ENCODE measurements at regions not wholly inside any gene's neighbourhood (a gene's known extent, or its start where the extent isn't known, plus 50 kb on each side); places are given as distances from the start of the nearest gene placed in this dataset.
A peak's percentile ranks its signal among the peaks of the same experiment; 100 is the strongest.

DNA sequence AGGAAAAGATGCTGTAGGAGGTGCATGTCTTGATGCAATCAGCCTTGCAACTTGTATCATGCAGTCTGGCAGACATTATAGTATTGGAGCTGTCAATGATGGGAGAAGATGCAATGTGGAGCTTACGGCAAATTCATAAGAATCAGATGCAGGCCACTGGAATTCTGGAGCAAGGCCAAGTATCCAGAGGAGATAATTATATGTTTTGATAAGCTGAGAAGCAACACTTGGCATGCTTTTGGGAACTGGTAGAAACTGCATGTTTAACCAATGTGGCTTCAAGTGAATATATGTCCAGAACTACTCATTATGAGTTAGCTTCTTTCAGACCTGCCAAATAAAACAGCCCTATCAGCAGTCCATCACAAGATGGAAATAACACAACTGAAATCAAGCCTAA is 249.1 kb upstream of the PPFIA2 start:
- H3K4me3 ChIP-seq (ENCODE audit: low read depth, low read length) = no peak overlapping the region
- TF ChIP-seq, protein P1, sequence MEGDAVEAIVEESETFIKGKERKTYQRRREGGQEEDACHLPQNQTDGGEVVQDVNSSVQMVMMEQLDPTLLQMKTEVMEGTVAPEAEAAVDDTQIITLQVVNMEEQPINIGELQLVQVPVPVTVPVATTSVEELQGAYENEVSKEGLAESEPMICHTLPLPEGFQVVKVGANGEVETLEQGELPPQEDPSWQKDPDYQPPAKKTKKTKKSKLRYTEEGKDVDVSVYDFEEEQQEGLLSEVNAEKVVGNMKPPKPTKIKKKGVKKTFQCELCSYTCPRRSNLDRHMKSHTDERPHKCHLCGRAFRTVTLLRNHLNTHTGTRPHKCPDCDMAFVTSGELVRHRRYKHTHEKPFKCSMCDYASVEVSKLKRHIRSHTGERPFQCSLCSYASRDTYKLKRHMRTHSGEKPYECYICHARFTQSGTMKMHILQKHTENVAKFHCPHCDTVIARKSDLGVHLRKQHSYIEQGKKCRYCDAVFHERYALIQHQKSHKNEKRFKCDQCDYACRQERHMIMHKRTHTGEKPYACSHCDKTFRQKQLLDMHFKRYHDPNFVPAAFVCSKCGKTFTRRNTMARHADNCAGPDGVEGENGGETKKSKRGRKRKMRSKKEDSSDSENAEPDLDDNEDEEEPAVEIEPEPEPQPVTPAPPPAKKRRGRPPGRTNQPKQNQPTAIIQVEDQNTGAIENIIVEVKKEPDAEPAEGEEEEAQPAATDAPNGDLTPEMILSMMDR (IDR thresholded peaks at IDR 0.05; ENCODE audit: borderline replicate concordance, insufficient read depth, low read depth, low read length) = no peak

DNA sequence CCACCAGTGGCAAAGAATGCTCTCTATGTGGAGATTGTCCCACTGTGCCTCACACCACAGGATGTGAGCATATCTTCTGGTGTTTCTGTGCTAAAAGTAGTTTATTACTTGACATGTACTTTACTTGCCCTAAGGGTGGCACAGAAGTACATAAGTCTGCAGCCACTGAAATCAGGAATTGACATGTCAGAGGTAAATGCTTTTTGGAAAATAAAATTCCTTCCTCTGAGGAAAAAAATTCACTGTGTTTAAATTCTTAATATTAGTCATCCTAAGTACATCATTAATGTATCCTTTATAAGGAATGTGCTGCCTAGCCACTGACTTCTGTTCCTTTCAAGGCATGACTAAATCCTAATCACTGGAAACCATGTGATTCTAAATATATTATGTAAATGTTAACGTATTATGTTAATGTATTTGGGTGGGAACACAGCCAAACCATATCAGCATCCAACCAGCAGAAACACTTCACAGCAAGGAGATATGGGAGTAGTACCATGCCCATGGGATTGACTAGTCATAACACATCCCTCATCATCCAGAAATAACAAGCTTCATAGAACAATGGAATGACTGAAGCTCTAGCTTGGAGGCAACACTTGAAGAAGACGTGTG is 239.7 kb upstream of the PPFIA2 start:
- H3K4me3 ChIP-seq (ENCODE audit: low read depth, low read length) = no peak overlapping the region
- TF ChIP-seq, protein P1 (IDR thresholded peaks at IDR 0.05; ENCODE audit: borderline replicate concordance, insufficient read depth, low read depth, low read length) = no peak

DNA sequence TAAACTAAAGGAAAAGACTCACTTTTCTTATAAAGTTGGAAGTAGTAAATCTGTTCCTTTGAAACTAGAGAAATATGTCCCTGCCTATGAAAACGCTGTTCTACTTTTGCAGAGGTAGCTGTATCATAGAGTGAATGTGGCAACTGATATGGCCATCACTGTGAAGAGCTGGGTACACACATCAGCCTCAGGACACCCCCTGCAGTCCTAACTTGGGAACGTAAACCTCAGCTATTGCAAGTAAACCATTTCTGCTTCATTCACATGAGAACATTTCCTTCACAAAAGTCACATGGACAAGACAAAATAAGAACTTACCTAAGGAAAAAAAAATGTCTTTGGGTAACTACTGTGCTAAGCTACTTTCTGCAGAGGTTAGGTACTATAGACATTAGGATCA is 233.3 kb upstream of the PPFIA2 start:
- H3K4me3 ChIP-seq (ENCODE audit: low read depth, low read length) = no peak overlapping the region
- TF ChIP-seq, protein P1 (IDR thresholded peaks at IDR 0.05; ENCODE audit: borderline replicate concordance, insufficient read depth, low read depth, low read length) = 0 out of 2 replicates have a peak, but pooled peaks have one; percentile 6

DNA sequence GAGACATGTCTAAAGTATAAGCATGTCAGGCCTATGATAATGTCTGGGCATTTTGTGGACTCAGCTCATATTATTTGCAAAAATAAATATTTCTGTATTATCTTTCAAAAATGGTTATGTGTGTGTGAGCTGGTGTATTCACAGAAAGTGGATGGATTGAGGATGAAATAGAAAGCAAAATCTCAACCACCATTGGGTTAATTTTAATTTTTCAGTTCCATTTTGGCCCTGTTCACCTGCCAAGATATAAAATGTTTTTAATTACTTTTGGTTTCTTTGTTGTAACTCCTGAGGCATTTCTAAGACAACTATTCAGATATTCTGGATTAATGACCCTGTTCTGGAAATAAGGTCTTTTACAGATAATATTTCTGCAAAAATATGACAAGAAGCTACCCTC is 232.7 kb upstream of the PPFIA2 start:
- TF ChIP-seq, protein P1 (IDR thresholded peaks at IDR 0.05; ENCODE audit: borderline replicate concordance, insufficient read depth, low read depth, low read length) = no peak
- no peak overlapping the region for H3K4me3 ChIP-seq (ENCODE audit: low read depth, low read length)

DNA sequence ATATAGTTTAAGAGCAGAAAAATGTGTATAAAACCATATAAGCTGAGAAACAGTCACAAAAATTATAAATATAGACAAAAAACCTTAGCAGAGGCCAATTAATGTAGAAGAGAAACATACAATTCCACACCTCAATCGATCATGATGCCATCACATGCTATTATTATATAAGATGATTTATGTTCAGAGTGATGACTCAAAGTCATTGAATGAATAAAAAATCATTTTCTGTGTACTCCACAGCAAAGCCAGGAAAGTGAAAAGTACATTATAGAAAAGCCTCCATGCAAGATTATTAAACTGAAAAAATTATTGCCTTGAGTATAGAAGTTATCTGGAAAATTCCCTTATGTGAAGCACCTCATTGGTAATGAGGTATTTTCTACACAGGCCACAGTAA is 229.2 kb upstream of the PPFIA2 start:
- no peak overlapping the region for H3K4me3 ChIP-seq (ENCODE audit: low read depth, low read length)
- TF ChIP-seq, protein P1 (IDR thresholded peaks at IDR 0.05; ENCODE audit: borderline replicate concordance, insufficient read depth, low read depth, low read length) = no peak

DNA sequence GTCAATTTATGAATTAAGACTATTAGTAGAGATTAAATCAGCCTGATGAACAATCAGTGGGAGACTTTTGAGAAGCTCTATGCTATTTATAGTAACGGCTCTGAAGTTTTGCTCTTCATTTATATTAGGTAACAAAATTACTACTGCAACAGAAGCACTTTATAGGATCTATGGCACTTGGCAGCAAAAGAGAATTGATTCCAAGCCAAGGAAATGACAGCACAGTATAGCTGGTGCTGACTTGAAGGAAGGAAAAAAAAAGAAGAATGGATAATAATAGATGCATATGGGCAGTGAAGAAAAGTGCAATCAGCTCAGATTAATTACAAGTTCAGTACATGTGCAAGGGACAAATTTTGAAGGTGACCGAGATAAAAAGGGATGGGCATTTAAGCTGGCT is 228.2 kb upstream of the PPFIA2 start:
- H3K4me3 ChIP-seq (ENCODE audit: low read depth, low read length) = no peak overlapping the region
- TF ChIP-seq, protein P1 (IDR thresholded peaks at IDR 0.05; ENCODE audit: borderline replicate concordance, insufficient read depth, low read depth, low read length) = no peak

DNA sequence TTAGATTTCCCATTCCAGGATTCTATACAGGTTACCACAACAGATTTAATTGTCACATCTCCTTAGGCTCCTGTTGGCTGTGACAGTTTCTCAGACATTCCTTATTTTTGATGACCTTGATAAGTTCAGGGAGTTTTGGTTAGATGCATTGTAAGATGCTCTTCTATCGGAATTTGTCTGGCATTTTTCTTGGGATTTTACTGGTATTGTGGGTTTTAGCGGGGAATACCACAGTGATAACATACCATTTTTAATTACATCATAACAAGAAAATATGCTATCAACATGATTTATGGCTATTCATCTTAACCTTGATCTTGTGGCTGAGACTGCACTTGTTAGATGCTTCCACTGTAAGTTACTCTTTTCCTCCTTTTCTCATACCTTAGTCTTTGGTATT is 217.5 kb upstream of the PPFIA2 start:
- TF ChIP-seq, protein P1 (IDR thresholded peaks at IDR 0.05; ENCODE audit: borderline replicate concordance, insufficient read depth, low read depth, low read length) = no peak
- no peak overlapping the region for H3K4me3 ChIP-seq (ENCODE audit: low read depth, low read length)

Data from GM12875 (cell line).